Stomach (tissue), 8 donors: ENCODE measurements at regions not wholly inside any gene's neighbourhood (a gene's known extent, or its start where the extent isn't known, plus 50 kb on each side); places are given as distances from the start of the nearest gene placed in this dataset.

ENCODE experiments used
- DNase-seq, 2 donors: peaks; one replicate each; pipeline versions ENCODE4 v3.0.0 to v3.0.0-alpha.2; 2013 to 2019
- H3K27ac ChIP-seq, 5 donors: fragments of 200-600 bp in 4 of 5; sonication (generic) in 4 of 5; one replicate each; pipeline ENCODE4 v1.5.1; 2013 to 2019; ENCODE audit warnings: mild to moderate bottlenecking in 1 of 5, moderate library complexity in 1 of 5
- H3K27me3 ChIP-seq, 3 donors: fragments of 200-600 bp; sonication (generic); one replicate each; pipeline ENCODE4 v1.5.1; 2017 to 2019; ENCODE audit warnings: mixed run types in 1 of 3
- H3K36me3 ChIP-seq, 4 donors: fragments of 200-600 bp; sonication (generic); 1 replicate in 3 of 4; 2 replicates in 1 of 4; pipeline ENCODE4 v1.5.1; 2016 to 2019
- H3K4me1 ChIP-seq, 4 donors: fragments of 200-600 bp; sonication (generic); one replicate each; pipeline ENCODE4 v1.5.1; 2016 to 2019
- H3K4me3 ChIP-seq, 4 donors: fragments of 200-600 bp; sonication (generic) in 3 of 4; one replicate each; pipeline ENCODE4 v1.5.1; 2016 to 2019; ENCODE audit warnings: mild to moderate bottlenecking in 1 of 4
- H3K9me3 ChIP-seq, 4 donors: fragments of 200-600 bp; sonication (generic); one replicate each; pipeline ENCODE4 v1.5.1; 2016 to 2019
- EP300 ChIP-seq: sonication (generic); formaldehyde crosslinking; IDR thresholded peaks from one replicate; pipeline ENCODE4 v1.6.1; 2017; ENCODE audit warnings: antibody characterized with exemption
- POLR2A ChIP-seq, 4 donors: fragments of 450-650 bp; IDR thresholded peaks; one replicate each; pipeline ENCODE4 v1.6.1; 2016; ENCODE audit warnings: antibody characterized with exemption in 4 of 4, control low read depth in 2 of 4, mild to moderate bottlenecking in 1 of 4, moderate library complexity in 1 of 4
- POLR2AphosphoS5 ChIP-seq, 3 donors: sonication (generic); formaldehyde crosslinking; IDR thresholded peaks; one replicate each; pipeline ENCODE4 v1.6.1; 2016; ENCODE audit warnings: antibody characterized with exemption in 3 of 3
- WGBS, 5 donors: extraction: QIAGEN DNeasy Blood & Tissue Kit in 3 of 5; methylation state at CpG; one replicate each; pipeline versions ENCODE4 v1.1.5 to v1.1.7; 2013 to 2018; 5-methylcytosine and 5-hydroxymethylcytosine counted together
- intact Hi-C: fragments of 100-400 bp; cut with DNase I; formaldehyde crosslinking; loops from one replicate; pipeline ENCODE4 v1.15.1; 2023; ENCODE audit warnings: low total_unique reads
- TF ChIP-seq, protein P1 (sequence below), 7 experiments: fragments of 450-650 bp in 4 of 7; fragments of 200-600 bp in 3 of 7; sonication (generic) in 3 of 7; IDR thresholded peaks; one replicate each; pipeline ENCODE4 v1.5.1; 2016 to 2019; ENCODE audit warnings: antibody characterized with exemption in 7 of 7, control low read depth in 2 of 7, mild to moderate bottlenecking in 1 of 7
- donor health status: healthy with polysubstance abuse.
- donor health status: Bipolar disorder and iron deficiency.
- donor health status: healthy.

DNA sequence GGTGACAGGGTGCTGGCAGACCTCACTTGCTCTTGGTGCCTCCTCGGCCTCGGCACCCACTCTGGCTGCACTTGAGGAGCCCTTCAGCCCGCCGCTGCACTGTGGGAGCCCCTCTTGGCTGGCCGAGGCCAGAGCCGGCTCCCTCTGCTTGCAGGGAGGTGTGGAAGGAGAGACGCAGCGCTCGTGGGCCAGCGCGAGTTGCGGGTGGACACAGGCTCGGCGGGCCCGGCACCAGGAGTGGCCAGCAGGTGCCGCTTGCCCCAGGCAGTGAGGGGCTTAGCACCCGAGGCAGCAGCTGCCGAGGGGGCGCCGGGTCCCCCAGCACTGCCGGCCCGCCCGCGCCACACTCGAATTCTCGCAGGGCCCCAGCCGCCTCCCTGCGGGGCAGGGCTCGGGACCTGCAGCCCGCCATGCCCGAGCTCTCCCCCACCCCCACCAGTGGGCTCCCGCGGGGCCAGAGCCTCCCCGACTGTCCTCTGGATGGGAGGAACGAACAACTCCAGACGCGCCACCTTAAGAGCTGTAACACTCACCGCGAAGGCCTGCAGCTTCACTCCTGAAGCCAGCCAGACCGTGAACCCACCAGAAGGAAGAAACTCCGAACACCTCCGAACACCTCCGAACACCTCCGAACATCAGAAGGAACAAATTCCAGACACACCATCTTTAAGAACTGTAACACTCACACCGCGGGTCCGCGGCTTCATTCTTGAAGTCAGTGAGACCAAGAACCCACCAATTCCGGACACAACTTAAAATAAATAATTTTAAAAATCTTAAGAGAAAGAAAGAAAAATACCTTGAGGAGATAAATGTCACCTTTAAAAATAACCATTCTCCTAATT, 311.1 kb upstream of the SLC7A11 start:
- DNase-seq: no peak
- Histone ChIP-seq H3K4me1 (no peaks in the 10 kb centered on the region), H3K9me3 (peaks cover 0 to 8% (median 0%) of the 10 kb centered on the region in 4 donors), H3K4me3 (no peak overlapping the region), H3K27ac (no peak overlapping the region), H3K27me3 (no peaks in the 10 kb centered on the region), H3K36me3 (no peaks in the 10 kb centered on the region)
- TF ChIP-seq POLR2A (IDR thresholded peaks at IDR 0.05): no peak
- TF ChIP-seq, protein P1, sequence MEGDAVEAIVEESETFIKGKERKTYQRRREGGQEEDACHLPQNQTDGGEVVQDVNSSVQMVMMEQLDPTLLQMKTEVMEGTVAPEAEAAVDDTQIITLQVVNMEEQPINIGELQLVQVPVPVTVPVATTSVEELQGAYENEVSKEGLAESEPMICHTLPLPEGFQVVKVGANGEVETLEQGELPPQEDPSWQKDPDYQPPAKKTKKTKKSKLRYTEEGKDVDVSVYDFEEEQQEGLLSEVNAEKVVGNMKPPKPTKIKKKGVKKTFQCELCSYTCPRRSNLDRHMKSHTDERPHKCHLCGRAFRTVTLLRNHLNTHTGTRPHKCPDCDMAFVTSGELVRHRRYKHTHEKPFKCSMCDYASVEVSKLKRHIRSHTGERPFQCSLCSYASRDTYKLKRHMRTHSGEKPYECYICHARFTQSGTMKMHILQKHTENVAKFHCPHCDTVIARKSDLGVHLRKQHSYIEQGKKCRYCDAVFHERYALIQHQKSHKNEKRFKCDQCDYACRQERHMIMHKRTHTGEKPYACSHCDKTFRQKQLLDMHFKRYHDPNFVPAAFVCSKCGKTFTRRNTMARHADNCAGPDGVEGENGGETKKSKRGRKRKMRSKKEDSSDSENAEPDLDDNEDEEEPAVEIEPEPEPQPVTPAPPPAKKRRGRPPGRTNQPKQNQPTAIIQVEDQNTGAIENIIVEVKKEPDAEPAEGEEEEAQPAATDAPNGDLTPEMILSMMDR (IDR thresholded peaks at IDR 0.05): no peak
- TF ChIP-seq EP300: no peak
- TF ChIP-seq POLR2AphosphoS5 (IDR thresholded peaks at IDR 0.05): no peak
- WGBS, 5 donors: 53 to 95% (median 92%) methylated on average over 25 to 49 of the region's 49 CpGs
- intact Hi-C loops: no loop called here

DNA sequence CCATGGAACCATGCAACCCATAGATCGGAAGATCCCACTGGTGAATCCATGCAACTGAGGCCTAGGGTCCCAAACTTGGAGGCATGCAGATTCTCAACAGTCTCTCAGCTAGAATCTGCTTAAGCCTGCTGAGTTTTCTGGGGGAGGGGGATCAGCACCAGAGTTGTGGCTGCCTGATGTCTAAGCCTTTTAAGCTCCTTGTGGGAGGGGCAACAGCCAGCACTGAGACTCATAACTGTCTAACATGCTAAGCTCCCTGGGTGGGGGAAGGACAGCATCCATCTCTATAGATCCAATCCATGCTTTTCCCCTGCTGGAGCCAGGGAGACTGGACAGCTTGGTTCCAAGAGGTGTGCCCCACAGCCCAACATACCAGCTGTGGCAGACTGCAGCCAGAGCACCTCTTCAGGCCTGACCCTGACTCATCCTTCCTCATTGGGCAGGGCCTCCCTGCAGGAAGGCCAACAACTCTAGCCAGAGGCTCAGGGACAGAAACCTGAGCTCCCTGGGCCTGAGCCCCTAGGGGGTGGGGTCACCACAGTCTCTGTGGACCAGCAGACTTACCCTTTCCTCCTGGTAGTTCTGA, 300.1 kb upstream of the SLC7A11 start:
- Histone ChIP-seq H3K4me3 (no peak overlapping the region), H3K36me3 (no peaks in the 10 kb centered on the region), H3K27ac (no peak overlapping the region), H3K9me3 (no peaks in the 10 kb centered on the region), H3K27me3 (no peaks in the 10 kb centered on the region), H3K4me1 (no peaks in the 10 kb centered on the region)
- intact Hi-C loops: no loop called here
- no peak for DNase-seq
- TF ChIP-seq EP300 (no peak), POLR2AphosphoS5 (IDR thresholded peaks at IDR 0.05) (no peak), POLR2A (IDR thresholded peaks at IDR 0.05) (no peak)
- TF ChIP-seq, protein P1 (IDR thresholded peaks at IDR 0.05): no peak
- 93 to 100% (median 100%) methylated on average over 1 of the region's 1 CpG for WGBS, 5 donors

DNA sequence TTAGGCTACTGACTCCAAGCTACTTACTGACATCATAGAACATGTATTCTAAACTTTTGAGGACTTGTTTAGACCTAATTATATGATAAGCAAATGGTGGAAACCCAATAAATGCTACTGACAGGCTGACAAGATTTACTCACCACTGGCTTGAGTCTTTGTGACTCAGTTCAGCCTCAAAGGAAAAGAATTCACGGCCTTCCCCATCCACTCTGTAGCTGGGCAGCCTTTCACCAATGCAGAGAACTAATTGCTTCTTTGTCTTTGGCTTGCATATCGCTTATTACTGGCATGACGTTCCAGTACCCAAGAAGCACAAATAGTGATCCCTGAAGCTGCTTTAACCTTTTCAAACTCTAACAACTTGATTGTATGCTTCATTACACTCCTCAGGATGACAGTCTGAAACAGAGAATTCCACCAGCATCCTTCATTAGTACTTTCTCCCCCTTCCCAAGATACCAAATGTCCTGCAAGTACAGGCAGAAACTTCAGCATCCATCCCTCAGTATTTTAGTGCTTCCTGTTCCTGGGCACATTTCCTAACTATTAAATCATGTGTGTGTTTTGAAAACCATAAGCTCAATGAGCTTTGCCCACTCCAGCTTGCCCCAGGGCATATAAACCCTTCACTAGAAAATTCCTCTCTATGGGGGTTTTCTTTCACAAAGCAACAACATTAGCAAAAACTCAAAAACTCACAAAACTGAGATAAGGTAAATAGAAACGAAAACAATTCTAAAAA, 298.1 kb upstream of the SLC7A11 start:
- intact Hi-C loops: no loop called here
- TF ChIP-seq EP300 (no peak), POLR2AphosphoS5 (IDR thresholded peaks at IDR 0.05) (no peak), POLR2A (IDR thresholded peaks at IDR 0.05) (no peak)
- TF ChIP-seq, protein P1 (IDR thresholded peaks at IDR 0.05): no peak
- Histone ChIP-seq H3K9me3 (no peaks in the 10 kb centered on the region), H3K4me3 (no peak overlapping the region), H3K36me3 (no peaks in the 10 kb centered on the region), H3K4me1 (no peaks in the 10 kb centered on the region), H3K27me3 (no peaks in the 10 kb centered on the region), H3K27ac (no peak overlapping the region)
- DNase-seq: no peak
- WGBS, 5 donors: 69 to 77% (median 74%) methylated on average over 4 of the region's 4 CpGs

DNA sequence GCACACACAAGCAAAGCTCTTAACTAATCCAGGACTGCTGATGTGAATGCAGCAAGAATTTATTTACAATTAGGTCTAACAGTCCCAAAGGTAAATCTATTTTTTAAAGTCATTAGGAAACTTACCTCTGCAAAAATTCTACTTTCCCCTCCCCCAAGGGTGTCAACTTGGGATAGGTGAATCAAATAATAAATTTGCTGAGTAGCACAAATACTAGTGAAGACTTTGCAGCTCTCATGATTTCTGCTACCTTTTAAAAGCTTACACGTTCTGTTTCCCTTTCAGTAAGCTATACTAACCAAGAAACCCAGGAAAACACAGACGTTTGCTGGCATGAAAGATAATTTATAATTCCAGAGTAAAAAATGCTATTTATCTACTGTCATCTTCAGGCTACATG, 296.6 kb upstream of the SLC7A11 start:
- Histone ChIP-seq H3K27me3 (no peaks in the 10 kb centered on the region), H3K27ac (no peak overlapping the region), H3K4me3 (no peak overlapping the region), H3K4me1 (no peaks in the 10 kb centered on the region), H3K9me3 (peaks cover 0 to 4% (median 0%) of the 10 kb centered on the region in 4 donors), H3K36me3 (no peaks in the 10 kb centered on the region)
- WGBS, 5 donors: 26 to 55% (median 42%) methylated on average over 2 of the region's 2 CpGs
- DNase-seq: no peak
- TF ChIP-seq, protein P1 (IDR thresholded peaks at IDR 0.05): no peak
- no peak for TF ChIP-seq EP300
- TF ChIP-seq POLR2AphosphoS5 (IDR thresholded peaks at IDR 0.05): no peak
- no peak for TF ChIP-seq POLR2A (IDR thresholded peaks at IDR 0.05)
- intact Hi-C loops: no loop called here
